Endothelial cell (in vitro differentiated cells): ENCODE measurements at regions not wholly inside any gene's neighbourhood (a gene's known extent, or its start where the extent isn't known, plus 50 kb on each side); places are given as distances from the start of the nearest gene placed in this dataset.
"Not testable (repeated sequence)": the region's sequence is repeated elsewhere in the genome, so short reads cannot be mapped to it uniquely, and the experiment has no call there.

Experiments used
- DNase-seq: peaks from one replicate; pipeline ENCODE4 v3.0.0; 2021; ENCODE audit warnings: low spot score
- H3K27ac Mint-ChIP-seq: one replicate; pipeline ENCODE4 v1.8.0; 2021; ENCODE audit warnings: mixed read lengths, inconsistent platforms; ENCODE audit not compliant: unreplicated experiment
- H3K27me3 Mint-ChIP-seq: one replicate; pipeline ENCODE4 v1.8.0; 2021; ENCODE audit warnings: mild to moderate bottlenecking, moderate library complexity, mixed read lengths, inconsistent platforms; ENCODE audit not compliant: unreplicated experiment
- H3K36me3 Mint-ChIP-seq: one replicate; pipeline ENCODE4 v1.8.0; 2021; ENCODE audit warnings: mild to moderate bottlenecking, low read depth, mixed read lengths, inconsistent platforms; ENCODE audit not compliant: unreplicated experiment
- H3K4me1 Mint-ChIP-seq: one replicate; pipeline ENCODE4 v1.8.0; 2021; ENCODE audit warnings: mild to moderate bottlenecking, mixed read lengths, inconsistent platforms; ENCODE audit not compliant: unreplicated experiment
- H3K4me3 Mint-ChIP-seq: one replicate; pipeline ENCODE4 v1.8.0; 2021; ENCODE audit warnings: mild to moderate bottlenecking, mixed read lengths, inconsistent platforms; ENCODE audit not compliant: unreplicated experiment
- H3K9me3 Mint-ChIP-seq: one replicate; pipeline ENCODE4 v1.8.0; 2021; ENCODE audit warnings: mixed read lengths, inconsistent platforms; ENCODE audit not compliant: unreplicated experiment
- CTCF ChIP-seq: fragments of 200-600 bp; sonication (generic); IDR thresholded peaks from one replicate; pipeline ENCODE4 v1.5.0; 2021; ENCODE audit warnings: antibody characterized with exemption; ENCODE audit not compliant: unreplicated experiment

DNA sequence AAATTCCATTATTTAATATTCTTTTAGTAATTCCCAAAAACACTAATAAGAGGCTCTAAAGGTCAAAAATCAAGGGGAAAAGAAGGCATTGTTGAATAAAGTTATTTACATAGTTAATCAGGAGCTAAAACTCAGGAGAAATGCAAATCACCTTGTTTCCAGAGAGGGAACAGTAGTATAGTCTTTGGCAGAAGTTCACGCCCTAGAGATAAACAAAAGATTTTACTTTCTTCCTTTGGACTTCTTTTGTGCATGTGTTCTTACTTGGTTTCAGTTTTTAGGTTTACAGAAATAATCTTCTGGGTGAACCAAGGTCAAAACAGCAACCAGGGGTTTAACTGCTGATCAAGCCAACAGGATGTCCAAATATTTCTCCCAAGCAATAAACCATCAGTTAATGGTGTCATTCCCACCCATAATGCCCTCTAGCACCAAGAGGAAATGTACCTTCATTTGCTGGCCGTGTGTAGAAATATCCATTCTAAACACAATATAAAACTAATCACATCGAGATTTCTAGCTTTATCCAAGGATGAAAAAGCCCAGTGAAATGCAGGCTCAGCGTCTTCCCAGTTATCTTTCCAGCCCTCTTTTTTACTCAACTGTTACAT is 518.8 kb upstream of the SOX9 start:
- no peaks in the 10 kb centered on the region for H3K4me1 Mint-ChIP-seq
- H3K27me3 Mint-ChIP-seq = peaks cover 2% of the 10 kb centered on the region
- TF ChIP-seq CTCF = no peak
- no peak overlapping the region for H3K4me3 Mint-ChIP-seq
- H3K27ac Mint-ChIP-seq = no peak overlapping the region
- no peak for DNase-seq
- no peaks in the 10 kb centered on the region for H3K9me3 Mint-ChIP-seq
- no peaks in the 10 kb centered on the region for H3K36me3 Mint-ChIP-seq

GRCh38 chr17:71613996-71614395 is 506.8 kb upstream of the SOX9 start:
- Mint-ChIP-seq H3K36me3 (peaks cover 3% of the 10 kb centered on the region), H3K27ac (no peak overlapping the region), H3K9me3 (no peaks in the 10 kb centered on the region), H3K4me3 (no peak overlapping the region), H3K4me1 (no peaks in the 10 kb centered on the region), H3K27me3 (no peaks in the 10 kb centered on the region)
- no peak for DNase-seq
- TF ChIP-seq CTCF = no peak

DNA sequence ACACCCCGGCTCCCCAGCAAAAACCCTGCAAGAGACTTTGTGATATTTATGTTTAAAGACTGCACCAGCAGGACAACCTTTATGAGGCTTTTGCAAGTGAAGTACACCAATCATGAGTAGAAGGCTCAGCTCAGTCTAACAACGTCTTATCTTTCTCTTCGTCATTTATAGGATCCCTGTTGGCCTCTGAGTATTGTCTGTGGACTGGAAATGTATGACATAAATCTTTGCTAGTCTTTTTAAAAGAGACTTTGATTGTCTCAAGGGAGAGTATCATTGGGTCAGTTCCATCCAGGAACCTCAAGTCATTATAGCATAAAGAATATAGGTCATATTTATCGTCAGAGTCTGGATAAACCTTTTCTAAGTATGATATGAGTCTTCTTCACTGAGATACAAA is 505.0 kb upstream of the SOX9 start:
- no peak overlapping the region for H3K4me3 Mint-ChIP-seq
- DNase-seq = no peak
- no peak for TF ChIP-seq CTCF
- H3K36me3 Mint-ChIP-seq = peaks cover 7% of the 10 kb centered on the region
- no peak overlapping the region for H3K27ac Mint-ChIP-seq
- no peaks in the 10 kb centered on the region for H3K9me3 Mint-ChIP-seq
- H3K4me1 Mint-ChIP-seq = no peaks in the 10 kb centered on the region
- H3K27me3 Mint-ChIP-seq = no peaks in the 10 kb centered on the region

- H3K4me1 Mint-ChIP-seq, H3K4me3 Mint-ChIP-seq, H3K9me3 Mint-ChIP-seq, H3K27ac Mint-ChIP-seq, H3K27me3 Mint-ChIP-seq, H3K36me3 Mint-ChIP-seq, DNase-seq: not testable (repeated sequence)
Observed at GRCh38 chr17:71617767-71618166, 503.1 kb upstream of the SOX9 start.

DNA sequence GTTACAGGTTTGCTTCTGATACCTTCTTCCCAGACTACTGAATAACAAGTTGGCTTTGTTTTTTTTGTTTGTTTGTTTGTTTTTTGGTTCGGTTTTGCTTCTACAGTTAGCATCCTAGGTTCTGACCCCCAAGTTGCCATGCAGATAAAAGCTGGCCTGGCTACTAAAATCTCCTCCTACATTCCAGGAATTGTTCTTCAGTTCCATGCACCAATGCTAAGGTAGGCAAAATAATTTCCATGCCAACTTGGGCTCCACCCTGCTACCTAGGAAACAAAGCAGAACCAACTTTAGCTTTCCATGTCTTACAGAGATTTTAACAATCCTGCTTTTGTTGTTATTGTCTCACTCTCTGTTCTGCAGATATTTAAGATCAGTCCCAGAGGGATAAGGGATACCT is 495.5 kb upstream of the SOX9 start:
- DNase-seq = no peak
- Mint-ChIP-seq H3K27me3 (no peaks in the 10 kb centered on the region), H3K9me3 (no peaks in the 10 kb centered on the region), H3K36me3 (no peaks in the 10 kb centered on the region), H3K4me3 (no peak overlapping the region), H3K4me1 (no peaks in the 10 kb centered on the region), H3K27ac (no peak overlapping the region)
- no peak for TF ChIP-seq CTCF
